ENCODE measurements at regions not wholly inside any gene's neighbourhood (a gene's known extent, or its start where the extent isn't known, plus 50 kb on each side); places are given as distances from the start of the nearest gene placed in this dataset.

DNA sequence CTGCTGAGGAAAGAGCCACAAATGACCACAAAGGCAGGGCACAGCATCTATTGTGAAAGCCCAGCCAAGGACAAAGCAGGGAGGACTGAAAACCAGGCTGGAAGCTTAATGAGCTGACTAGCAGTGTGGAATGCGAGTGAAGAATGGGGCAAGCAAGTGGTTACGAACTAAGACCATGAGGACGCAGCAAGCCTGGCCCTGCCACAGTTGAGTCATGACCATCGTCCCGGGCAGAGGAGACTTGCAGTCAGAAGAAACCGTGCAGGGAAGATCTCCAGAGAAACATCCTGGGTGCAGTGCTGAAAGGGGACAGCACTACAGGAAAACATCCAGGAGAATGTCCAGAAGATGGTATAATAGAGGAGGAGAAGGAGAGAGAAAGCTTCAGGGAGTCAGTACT is 120.5 kb upstream of the GYPC start:
- TF ChIP-seq, protein P1, sequence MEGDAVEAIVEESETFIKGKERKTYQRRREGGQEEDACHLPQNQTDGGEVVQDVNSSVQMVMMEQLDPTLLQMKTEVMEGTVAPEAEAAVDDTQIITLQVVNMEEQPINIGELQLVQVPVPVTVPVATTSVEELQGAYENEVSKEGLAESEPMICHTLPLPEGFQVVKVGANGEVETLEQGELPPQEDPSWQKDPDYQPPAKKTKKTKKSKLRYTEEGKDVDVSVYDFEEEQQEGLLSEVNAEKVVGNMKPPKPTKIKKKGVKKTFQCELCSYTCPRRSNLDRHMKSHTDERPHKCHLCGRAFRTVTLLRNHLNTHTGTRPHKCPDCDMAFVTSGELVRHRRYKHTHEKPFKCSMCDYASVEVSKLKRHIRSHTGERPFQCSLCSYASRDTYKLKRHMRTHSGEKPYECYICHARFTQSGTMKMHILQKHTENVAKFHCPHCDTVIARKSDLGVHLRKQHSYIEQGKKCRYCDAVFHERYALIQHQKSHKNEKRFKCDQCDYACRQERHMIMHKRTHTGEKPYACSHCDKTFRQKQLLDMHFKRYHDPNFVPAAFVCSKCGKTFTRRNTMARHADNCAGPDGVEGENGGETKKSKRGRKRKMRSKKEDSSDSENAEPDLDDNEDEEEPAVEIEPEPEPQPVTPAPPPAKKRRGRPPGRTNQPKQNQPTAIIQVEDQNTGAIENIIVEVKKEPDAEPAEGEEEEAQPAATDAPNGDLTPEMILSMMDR (IDR thresholded peaks at IDR 0.05): no peak
- TF ChIP-seq POLR2A (IDR thresholded peaks at IDR 0.05): no peak

All from right lobe of liver (tissue), 4 donors.